Gastroesophageal sphincter (tissue), 3 donors: ENCODE measurements at regions not wholly inside any gene's neighbourhood (a gene's known extent, or its start where the extent isn't known, plus 50 kb on each side); places are given as distances from the start of the nearest gene placed in this dataset.

Experiments used
- CTCF ChIP-seq, 4 experiments: fragments of 200-600 bp in 2 of 4; fragments of 450-650 bp in 2 of 4; sonication (generic) in 1 of 4; IDR thresholded peaks; one replicate each; pipeline ENCODE4 v1.5.1; 2017 to 2019; ENCODE audit warnings: antibody characterized with exemption in 4 of 4, mild to moderate bottlenecking in 2 of 4, moderate library complexity in 2 of 4
- POLR2A ChIP-seq, 2 donors: fragments of 450-650 bp; IDR thresholded peaks; one replicate each; pipeline ENCODE4 v1.6.1; 2017; ENCODE audit warnings: antibody characterized with exemption in 2 of 2, mild to moderate bottlenecking in 2 of 2, moderate library complexity in 1 of 2

- TF ChIP-seq CTCF (IDR thresholded peaks at IDR 0.05) (no peak), POLR2A (IDR thresholded peaks at IDR 0.05) (no peak)
Measured at GRCh38 chr10:30773501-30773900, 143.9 kb upstream of the LYZL2 start.
